HL-60/S4 treated with phorbol 12-myristate 13-acetate at 8.2 ng/mL for 4 days and 3 days (cell line): ENCODE measurements at regions not wholly inside any gene's neighbourhood (a gene's known extent, or its start where the extent isn't known, plus 50 kb on each side); places are given as distances from the start of the nearest gene placed in this dataset.

ENCODE experiments used
- in situ Hi-C: fragments of 300-500 bp; cut with MboI; formaldehyde crosslinking; loops from 2 replicates; pipeline ENCODE4 v1.15.0; 2022; ENCODE audit warnings: low sequenced_read_pairs

- in situ Hi-C loops, result no loop called here
These were observed 346.2 kb downstream of the ZNF521 start for GRCh38 chr18:25005541-25006403.

- in situ Hi-C loops, result no loop called here
These were observed 341.2 kb downstream of the ZNF521 start for GRCh38 chr18:25010623-25011374.
